Suprapubic skin (tissue), 3 donors: ENCODE measurements at regions not wholly inside any gene's neighbourhood (a gene's known extent, or its start where the extent isn't known, plus 50 kb on each side); places are given as distances from the start of the nearest gene placed in this dataset.

Experiments
- CTCF ChIP-seq, 2 donors: fragments of 200-600 bp in 1 of 2; fragments of 450-650 bp in 1 of 2; sonication (generic) in 1 of 2; IDR thresholded peaks; one replicate each; pipeline ENCODE4 v1.5.1; 2016 to 2019; ENCODE audit warnings: antibody characterized with exemption in 2 of 2, mild to moderate bottlenecking in 1 of 2, moderate library complexity in 1 of 2
- POLR2A ChIP-seq, 2 donors: fragments of 450-650 bp; IDR thresholded peaks; one replicate each; pipeline ENCODE4 v1.6.1; 2017; ENCODE audit warnings: antibody characterized with exemption in 2 of 2, mild to moderate bottlenecking in 2 of 2, moderate library complexity in 2 of 2

- no peak for TF ChIP-seq POLR2A (IDR thresholded peaks at IDR 0.05)
- no peak for TF ChIP-seq CTCF (IDR thresholded peaks at IDR 0.05)
These were observed 75.5 kb upstream of the DST start for GRCh38 chr6:56718236-56718635.
